ENCODE measurements at regions not wholly inside any gene's neighbourhood (a gene's known extent, or its start where the extent isn't known, plus 50 kb on each side); places are given as distances from the start of the nearest gene placed in this dataset.

GRCh38 chr14:38554026-38554425, 298.1 kb upstream of the CLEC14A start:
- Histone ChIP-seq H2BK120ac (replicated peaks; ENCODE audit: low read depth, low read length) (no peak overlapping the region), H2BK5ac (ENCODE audit: low read depth, low read length) (no peak overlapping the region), H2AFZ (ENCODE audit: low read length) (no peak overlapping the region), H3K4me3 (ENCODE audit: extremely low read depth in 1 of 4, insufficient read depth in 2 of 4, low read depth in 3 of 4, low read length in 4 of 4) (no peak overlapping the region), H3K9ac (replicated peaks in 1 of 4; ENCODE audit: extremely low read depth in 1 of 4, low read depth in 3 of 4, low read length in 3 of 4) (no peak overlapping the region), H3K4me2 (ENCODE audit: insufficient read depth in 1 of 2, low read depth in 2 of 2, low read length in 2 of 2) (no peak overlapping the region), H3K14ac (ENCODE audit: insufficient read length) (no peak overlapping the region), H3K56ac (replicated peaks; ENCODE audit: insufficient read length, low read depth, low read length) (no peak overlapping the region), H2BK12ac (ENCODE audit: low read depth, low read length) (no peak overlapping the region), H3K27ac (ENCODE audit: low read depth, low read length) (no peak overlapping the region), H2BK15ac (ENCODE audit: low read length) (no peak overlapping the region), H3K4me1 (replicated peaks in 1 of 4; ENCODE audit: control insufficient read depth in 3 of 4, insufficient read depth in 4 of 4, low read length in 3 of 4) (no peaks in the 10 kb centered on the region), H4K91ac (replicated peaks; ENCODE audit: insufficient read length, low read length) (no peak overlapping the region), H2AK5ac (ENCODE audit: low read depth, low read length) (no peak overlapping the region), H4K20me1 (replicated peaks in 1 of 2; ENCODE audit: control insufficient read depth in 1 of 2, insufficient read depth in 2 of 2, low read length in 2 of 2) (no peaks in the 10 kb centered on the region), H3K27me3 (replicated peaks in 1 of 4; ENCODE audit: control insufficient read depth in 3 of 4, extremely low read depth in 1 of 4, insufficient read depth in 3 of 4, low read length in 3 of 4) (no peaks in the 10 kb centered on the region), H3K79me2 (ENCODE audit: control insufficient read depth in 1 of 2, insufficient read depth in 2 of 2, low read length in 2 of 2) (no peaks in the 10 kb centered on the region), H3K79me1 (ENCODE audit: low read depth, low read length) (no peaks in the 10 kb centered on the region), H3K23me2 (ENCODE audit: low read depth, low read length) (no peaks in the 10 kb centered on the region), H3K4ac (replicated peaks; ENCODE audit: insufficient read length, low read depth, low read length) (no peak overlapping the region), H2BK20ac (ENCODE audit: low read length) (no peak overlapping the region), H3K9me3 (ENCODE audit: insufficient read depth in 2 of 2, low read depth in 1 of 2, low read length in 1 of 2) (peaks cover 5 to 7% of the 10 kb centered on the region in 2 experiments), H4K8ac (ENCODE audit: extremely low read depth, insufficient read depth, low read length) (no peak overlapping the region), H3K36me3 (ENCODE audit: control insufficient read depth in 2 of 4, insufficient read depth in 4 of 4, low read length in 3 of 4) (no peaks in the 10 kb centered on the region), H4K5ac (ENCODE audit: insufficient read length, low read depth, low read length) (no peak overlapping the region), H3K18ac (ENCODE audit: extremely low read depth, low read length) (no peak overlapping the region), H3K23ac (ENCODE audit: insufficient read length) (no peak overlapping the region)
- ChIA-PET CTCF (ENCODE audit: partially characterized antibody) (interaction anchor here (1.7 kb wide), 1 partner anchor 148 kb away, joined by 3 read pairs; no protein-coding TSS in a partner anchor), POLR2A (ENCODE audit: partially characterized antibody) (no interaction called here)
- TF ChIP-seq CREB1 (IDR thresholded peaks at IDR 0.05), result no peak
- TF ChIP-seq POLR2AphosphoS5 (IDR thresholded peaks at IDR 0.05; ENCODE audit: low read depth, low read length), result no peak
- no peak for TF ChIP-seq ZNF274 (IDR thresholded peaks at IDR 0.05; ENCODE audit: borderline replicate concordance, extremely low read depth, low read length)
- TF ChIP-seq GABPA (IDR thresholded peaks at IDR 0.05; ENCODE audit: borderline replicate concordance, insufficient read depth, low read length), result no peak
- no peak for TF ChIP-seq JUND (IDR thresholded peaks at IDR 0.05; ENCODE audit: low read length)
- TF ChIP-seq TAF1 (IDR thresholded peaks at IDR 0.05; ENCODE audit: low read depth, low read length), result no peak
- TF ChIP-seq CHD1 (IDR thresholded peaks at IDR 0.05; ENCODE audit: low read depth, low read length), result no peak
- no peak for TF ChIP-seq POLR2A (IDR thresholded peaks at IDR 0.05; ENCODE audit: control extremely low read depth in 1 of 2, low read depth in 2 of 2, low read length in 2 of 2)
- no peak for TF ChIP-seq CTBP2 (IDR thresholded peaks at IDR 0.05; ENCODE audit: borderline replicate concordance, insufficient read depth, insufficient read length, low read length)
- no peak for TF ChIP-seq TAF7 (optimal IDR thresholded peaks at IDR 0.05; ENCODE audit: borderline replicate concordance, low read depth, low read length)
- TF ChIP-seq TCF12 (IDR thresholded peaks at IDR 0.05; ENCODE audit: low read depth, low read length), result no peak
- TF ChIP-seq CBX8 (IDR thresholded peaks at IDR 0.05; ENCODE audit: borderline replicate concordance, low read depth, low read length), result no peak
- no peak for TF ChIP-seq CBX5 (IDR thresholded peaks at IDR 0.05; ENCODE audit: low read depth, low read length)
- no peak for TF ChIP-seq SP2 (IDR thresholded peaks at IDR 0.05; ENCODE audit: low read length)
- TF ChIP-seq YY1 (IDR thresholded peaks at IDR 0.05; ENCODE audit: low read depth, low read length), result no peak
- no peak for TF ChIP-seq TEAD4 (IDR thresholded peaks at IDR 0.05; ENCODE audit: low read depth, low read length)
- FAIRE-seq (no peak), DNase-seq (ENCODE audit: low read depth in 1 of 2, low spot score in 2 of 2) (no peak)
- WGBS, 2 experiments (ENCODE audit: extremely low coverage in 1 of 2, insufficient coverage in 1 of 2, insufficient read length in 1 of 2, insufficient replicate concordance in 2 of 2, low coverage in 1 of 2, low lambda C conversion rate in 2 of 2, missing lambda C conversion rate in 1 of 2), result 87% methylated on average over 4 of the region's 4 CpGs; no CpG with 5 or more reads in 1 of the 2 experiments

All from H1 (cell line).